Smooth muscle cell (in vitro differentiated cells): ENCODE measurements at regions not wholly inside any gene's neighbourhood (a gene's known extent, or its start where the extent isn't known, plus 50 kb on each side); places are given as distances from the start of the nearest gene placed in this dataset.

Experiments used
- DNase-seq: peaks from one replicate; lab custom pipeline; 2025; ENCODE audit not compliant: unreplicated experiment; lab: John Stamatoyannopoulos, UW
- H2AFZ ChIP-seq: fragments of 200-600 bp; sonication (generic); 2 replicates; pipeline ENCODE4 v1.6.0; 2016; ENCODE audit warnings: antibody characterized with exemption, low read depth, mild to moderate bottlenecking
- H3F3A ChIP-seq: fragments of 200-600 bp; sonication (generic); 2 replicates; pipeline ENCODE4 v1.6.0; 2017; ENCODE audit warnings: antibody characterized with exemption, low read depth
- H3K27ac ChIP-seq: fragments of 200-600 bp; sonication (generic); 2 replicates; pipeline ENCODE4 v1.5.1; 2016; ENCODE audit warnings: low read depth, mild to moderate bottlenecking
- H3K27me3 ChIP-seq: fragments of 200-600 bp; sonication (generic); 2 replicates; pipeline ENCODE4 v1.6.1; 2016; ENCODE audit warnings: low read depth, mild to moderate bottlenecking
- H3K36me3 ChIP-seq: fragments of 200-600 bp; sonication (generic); 2 replicates; pipeline ENCODE4 v1.5.1; 2016; ENCODE audit warnings: low read depth
- H3K4me1 ChIP-seq: fragments of 200-600 bp; sonication (generic); 2 replicates; pipeline ENCODE4 v1.5.1; 2016; ENCODE audit warnings: low read depth
- H3K4me2 ChIP-seq: fragments of 200-600 bp; sonication (generic); 2 replicates; pipeline ENCODE4 v1.6.0; 2016; ENCODE audit warnings: mild to moderate bottlenecking
- H3K4me3 ChIP-seq: fragments of 200-600 bp; sonication (generic); 2 replicates; pipeline ENCODE4 v1.5.1; 2016; ENCODE audit warnings: mild to moderate bottlenecking
- H3K79me2 ChIP-seq: fragments of 200-600 bp; sonication (generic); 2 replicates; pipeline ENCODE4 v1.6.0; 2016; ENCODE audit warnings: low read depth, mild to moderate bottlenecking
- H3K9ac ChIP-seq: fragments of 200-600 bp; sonication (generic); 2 replicates; pipeline ENCODE4 v1.6.0; 2016; ENCODE audit warnings: low read depth
- H3K9me3 ChIP-seq: fragments of 200-600 bp; sonication (generic); replicated peaks from 2 replicates; pipeline ENCODE4 v1.5.1; 2016; ENCODE audit warnings: low read depth
- H4K20me1 ChIP-seq: fragments of 200-600 bp; sonication (generic); 2 replicates; pipeline ENCODE4 v1.6.0; 2016; ENCODE audit warnings: low read depth
- WGBS: methylation state at CpG from one replicate; pipeline ENCODE4 v1.1.7; 2016; ENCODE audit warnings: low lambda C conversion rate; 5-methylcytosine and 5-hydroxymethylcytosine counted together
- TF ChIP-seq, protein P1 (sequence below): fragments of 200-600 bp; sonication (generic); IDR thresholded peaks from 2 replicates; pipeline ENCODE4 v1.5.1; 2017; ENCODE audit warnings: borderline replicate concordance, mild to moderate bottlenecking, antibody characterized with exemption; ENCODE audit not compliant: insufficient read depth, poor library complexity, severe bottlenecking

DNA sequence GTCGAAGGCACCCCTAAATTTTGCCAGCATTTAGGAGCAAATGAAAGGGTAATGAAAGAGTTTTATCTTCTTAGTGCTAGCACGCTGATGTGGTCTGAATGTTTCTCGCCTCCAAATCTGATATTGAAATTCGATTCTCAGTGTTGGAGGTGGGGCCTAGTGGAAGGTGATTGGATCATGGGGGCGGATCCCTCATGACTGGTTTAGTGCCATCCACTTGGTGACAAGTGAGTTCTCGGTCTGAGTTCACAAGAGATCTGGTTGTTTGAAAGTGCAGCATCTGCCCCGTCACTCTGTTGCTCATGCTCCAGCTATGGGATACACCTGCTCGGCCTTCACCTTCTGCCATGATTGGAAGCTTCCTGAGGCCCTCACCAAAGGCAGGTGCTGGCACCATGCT, 75.1 kb upstream of the ZBTB40 start:
- H3K27me3 ChIP-seq = no peaks in the 10 kb centered on the region
- no peaks in the 10 kb centered on the region for H3K4me1 ChIP-seq
- no peak for DNase-seq
- H4K20me1 ChIP-seq = no peaks in the 10 kb centered on the region
- H3K4me2 ChIP-seq = no peak overlapping the region
- H3K36me3 ChIP-seq = no peaks in the 10 kb centered on the region
- no peaks in the 10 kb centered on the region for H3K9me3 ChIP-seq
- no peaks in the 10 kb centered on the region for H3K79me2 ChIP-seq
- no peak overlapping the region for H3K4me3 ChIP-seq
- H3K9ac ChIP-seq = no peak overlapping the region
- WGBS = 88% methylated on average over 8 of the region's 8 CpGs
- H3F3A ChIP-seq = no peaks in the 10 kb centered on the region
- no peak overlapping the region for H3K27ac ChIP-seq
- no peak overlapping the region for H2AFZ ChIP-seq
- TF ChIP-seq, protein P1, sequence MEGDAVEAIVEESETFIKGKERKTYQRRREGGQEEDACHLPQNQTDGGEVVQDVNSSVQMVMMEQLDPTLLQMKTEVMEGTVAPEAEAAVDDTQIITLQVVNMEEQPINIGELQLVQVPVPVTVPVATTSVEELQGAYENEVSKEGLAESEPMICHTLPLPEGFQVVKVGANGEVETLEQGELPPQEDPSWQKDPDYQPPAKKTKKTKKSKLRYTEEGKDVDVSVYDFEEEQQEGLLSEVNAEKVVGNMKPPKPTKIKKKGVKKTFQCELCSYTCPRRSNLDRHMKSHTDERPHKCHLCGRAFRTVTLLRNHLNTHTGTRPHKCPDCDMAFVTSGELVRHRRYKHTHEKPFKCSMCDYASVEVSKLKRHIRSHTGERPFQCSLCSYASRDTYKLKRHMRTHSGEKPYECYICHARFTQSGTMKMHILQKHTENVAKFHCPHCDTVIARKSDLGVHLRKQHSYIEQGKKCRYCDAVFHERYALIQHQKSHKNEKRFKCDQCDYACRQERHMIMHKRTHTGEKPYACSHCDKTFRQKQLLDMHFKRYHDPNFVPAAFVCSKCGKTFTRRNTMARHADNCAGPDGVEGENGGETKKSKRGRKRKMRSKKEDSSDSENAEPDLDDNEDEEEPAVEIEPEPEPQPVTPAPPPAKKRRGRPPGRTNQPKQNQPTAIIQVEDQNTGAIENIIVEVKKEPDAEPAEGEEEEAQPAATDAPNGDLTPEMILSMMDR = no peak

DNA sequence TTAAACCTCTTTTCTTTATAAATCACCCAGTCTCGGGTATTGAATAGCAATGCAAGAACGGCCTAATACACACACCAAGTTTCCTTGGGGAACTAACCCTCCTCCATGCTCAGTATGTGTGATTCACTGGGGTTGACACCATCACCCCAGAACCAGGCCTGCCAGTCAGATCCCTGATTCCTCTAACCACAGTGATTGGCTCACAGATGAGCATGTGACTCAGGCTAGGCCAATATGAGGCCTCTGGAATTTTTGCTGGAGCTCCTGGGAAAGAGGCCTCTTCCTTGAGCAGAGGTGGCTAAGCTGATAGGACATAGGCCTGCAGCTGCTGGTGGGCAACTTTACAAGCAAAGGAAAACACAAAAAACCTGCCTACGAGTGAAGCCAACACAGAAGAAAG, 74.7 kb upstream of the ZBTB40 start:
- Histone ChIP-seq H3K4me3 (no peak overlapping the region), H3K4me1 (no peaks in the 10 kb centered on the region), H3K4me2 (no peak overlapping the region), H3K27me3 (no peaks in the 10 kb centered on the region), H3K27ac (no peak overlapping the region), H3K79me2 (no peaks in the 10 kb centered on the region), H3K9me3 (no peaks in the 10 kb centered on the region), H2AFZ (no peak overlapping the region), H4K20me1 (no peaks in the 10 kb centered on the region), H3F3A (no peaks in the 10 kb centered on the region), H3K9ac (no peak overlapping the region), H3K36me3 (no peaks in the 10 kb centered on the region)
- TF ChIP-seq, protein P1 = no peak
- no peak for DNase-seq
- 86% methylated on average over 3 of the region's 3 CpGs for WGBS

DNA sequence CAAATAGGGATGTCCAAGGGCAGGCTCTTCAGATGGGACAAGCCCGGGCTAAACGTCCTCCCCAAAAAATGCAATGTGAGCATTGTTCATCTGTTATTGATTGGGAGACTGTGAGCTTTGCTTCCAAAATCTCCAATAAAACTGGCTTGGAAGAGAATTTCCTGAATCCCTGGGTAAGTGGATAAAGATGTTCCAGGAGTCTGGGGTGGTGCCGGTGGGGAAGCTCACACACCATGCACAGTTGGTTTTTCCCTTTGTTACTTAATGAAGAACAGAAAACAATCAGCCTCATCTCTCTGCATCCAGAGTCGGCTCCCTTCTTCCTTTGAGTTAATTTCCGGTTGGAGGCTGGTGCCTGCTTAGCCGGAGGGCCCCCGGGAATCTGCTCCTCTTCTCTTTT, 72.1 kb upstream of the ZBTB40 start:
- H3K36me3 ChIP-seq = no peaks in the 10 kb centered on the region
- H3K4me2 ChIP-seq = no peak overlapping the region
- no peaks in the 10 kb centered on the region for H3K9me3 ChIP-seq
- H4K20me1 ChIP-seq = no peaks in the 10 kb centered on the region
- no peak overlapping the region for H3K27ac ChIP-seq
- H3F3A ChIP-seq = no peaks in the 10 kb centered on the region
- H2AFZ ChIP-seq = no peak overlapping the region
- H3K27me3 ChIP-seq = no peaks in the 10 kb centered on the region
- DNase-seq = no peak
- no peak overlapping the region for H3K4me3 ChIP-seq
- WGBS = 92% methylated on average over 7 of the region's 7 CpGs
- H3K4me1 ChIP-seq = no peaks in the 10 kb centered on the region
- H3K79me2 ChIP-seq = no peaks in the 10 kb centered on the region
- H3K9ac ChIP-seq = no peak overlapping the region
- TF ChIP-seq, protein P1 = no peak

DNA sequence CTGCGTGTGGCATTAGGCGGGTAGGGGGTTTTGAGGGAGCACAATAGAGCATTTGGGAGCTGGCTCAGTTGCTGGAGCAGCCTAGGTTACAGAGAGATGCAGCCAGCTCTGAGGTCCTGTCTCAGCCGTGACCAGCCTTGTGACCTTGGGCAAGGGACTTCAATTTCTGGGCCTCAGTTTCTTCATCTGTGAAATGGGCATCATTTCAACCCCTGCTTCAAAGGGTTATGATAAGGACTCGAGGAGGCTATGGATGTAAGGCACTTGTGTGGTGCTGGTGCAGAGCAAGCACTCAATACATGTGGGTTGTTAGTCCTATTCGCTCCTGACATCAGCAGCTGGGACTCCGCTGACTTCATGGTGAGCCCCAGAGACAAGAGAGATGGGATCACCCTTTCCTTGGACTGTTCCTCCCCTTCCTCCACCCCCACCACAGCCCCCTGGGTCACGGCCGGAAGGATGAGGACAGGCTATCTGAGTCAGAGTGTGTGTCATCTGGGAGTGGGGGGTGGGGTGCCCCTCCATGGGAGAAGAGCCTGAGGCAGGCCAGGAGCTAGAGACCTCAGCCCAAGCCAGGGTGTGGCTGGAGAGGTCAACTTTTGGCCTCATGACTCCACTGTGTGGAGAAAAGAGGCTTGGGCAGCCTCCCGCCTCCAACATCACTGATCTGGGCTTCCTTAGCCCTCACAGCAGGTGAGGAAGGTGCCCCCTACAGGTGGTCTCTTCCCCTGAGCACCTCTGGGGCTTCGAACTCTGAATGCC, 71.4 kb upstream of the ZBTB40 start:
- Histone ChIP-seq H3K9ac (no peak overlapping the region), H3K9me3 (no peaks in the 10 kb centered on the region), H4K20me1 (no peaks in the 10 kb centered on the region), H3K36me3 (no peaks in the 10 kb centered on the region), H3K4me3 (no peak overlapping the region), H3K27ac (no peak overlapping the region), H3K4me1 (no peaks in the 10 kb centered on the region), H3K4me2 (no peak overlapping the region), H3K27me3 (no peaks in the 10 kb centered on the region), H3K79me2 (no peaks in the 10 kb centered on the region), H3F3A (no peaks in the 10 kb centered on the region), H2AFZ (no peak overlapping the region)
- TF ChIP-seq, protein P1 = no peak
- DNase-seq = no peak
- 78% methylated on average over 10 of the region's 10 CpGs for WGBS
